Ishikawa (cell line): ENCODE measurements at regions not wholly inside any gene's neighbourhood (a gene's known extent, or its start where the extent isn't known, plus 50 kb on each side); places are given as distances from the start of the nearest gene placed in this dataset.

Experiments used
- CEBPB ChIP-seq: IDR thresholded peaks from 2 replicates; pipeline ENCODE4 v1.6.1; 2012
- CREB1 ChIP-seq: IDR thresholded peaks from 2 replicates; pipeline ENCODE4 v1.6.1; 2012; ENCODE audit warnings: low read depth
- EGR1 ChIP-seq: IDR thresholded peaks from 2 replicates; pipeline ENCODE4 v1.6.1; 2012
- EP300 ChIP-seq: IDR thresholded peaks from 2 replicates; pipeline ENCODE4 v1.6.1; 2012; ENCODE audit warnings: borderline replicate concordance
- FOXM1 ChIP-seq: IDR thresholded peaks from 2 replicates; pipeline ENCODE4 v1.6.1; 2012; ENCODE audit warnings: low read depth, borderline replicate concordance
- NFIC ChIP-seq: IDR thresholded peaks from 2 replicates; pipeline ENCODE4 v1.6.1; 2012
- RAD21 ChIP-seq: IDR thresholded peaks from 2 replicates; pipeline ENCODE4 v1.6.1; 2012; ENCODE audit warnings: low read depth
- TAF1 ChIP-seq: IDR thresholded peaks from 2 replicates; pipeline ENCODE4 v1.6.1; 2012; ENCODE audit warnings: low read depth, mild to moderate bottlenecking
- TCF12 ChIP-seq: IDR thresholded peaks from 2 replicates; pipeline ENCODE4 v1.6.1; 2012; ENCODE audit warnings: low read depth
- TEAD4 ChIP-seq: IDR thresholded peaks from 2 replicates; pipeline ENCODE4 v1.6.1; 2012
- YY1 ChIP-seq: IDR thresholded peaks from 2 replicates; pipeline ENCODE4 v1.6.1; 2012; ENCODE audit warnings: low read depth
- TF ChIP-seq, protein P1 (sequence below): IDR thresholded peaks from 2 replicates; pipeline ENCODE4 v1.6.1; 2012
- TF ChIP-seq, protein P2 (sequence below): IDR thresholded peaks from 2 replicates; pipeline ENCODE4 v1.6.1; 2012; ENCODE audit warnings: low read depth, mild to moderate bottlenecking

DNA sequence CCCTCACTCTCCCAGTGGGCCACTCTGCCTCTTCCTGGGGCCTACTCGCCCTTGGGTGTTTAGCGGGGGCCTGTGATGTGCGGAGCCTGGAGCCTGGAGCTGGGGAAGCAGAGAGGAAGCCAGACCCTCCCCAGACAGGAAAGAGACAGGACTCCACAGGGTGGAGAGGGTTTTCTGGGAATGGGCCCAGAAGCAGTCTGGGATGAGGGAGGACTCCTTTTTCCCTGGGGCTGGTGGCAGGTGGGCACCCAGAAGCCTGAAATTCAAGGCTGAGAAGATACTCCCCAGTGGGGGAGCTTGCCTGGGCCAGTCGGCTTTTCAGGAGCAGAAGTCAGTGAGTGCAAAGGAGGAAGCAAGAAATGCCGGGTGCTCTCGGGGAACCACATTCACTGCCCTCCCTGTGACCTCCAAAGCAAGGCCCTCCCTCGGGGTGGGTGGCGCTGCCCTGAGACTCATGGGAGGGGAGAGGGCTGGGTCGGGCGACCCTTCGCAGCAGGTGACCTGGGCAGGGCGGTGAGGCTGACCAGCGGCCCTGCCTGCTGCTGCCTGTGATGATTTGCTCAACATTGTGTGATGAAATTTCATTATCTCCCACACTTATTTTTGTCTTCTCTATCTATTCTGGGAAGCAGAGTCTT is 1377.4 kb downstream of the BRD1 start:
- TF ChIP-seq FOXM1 (no peak), NFIC (no peak), TAF1 (no peak), TCF12 (no peak), YY1 (no peak), TEAD4 (no peak), CREB1 (no peak), CEBPB (no peak), EP300 (no peak), EGR1 (no peak), RAD21 (no peak)
- TF ChIP-seq, protein P1, sequence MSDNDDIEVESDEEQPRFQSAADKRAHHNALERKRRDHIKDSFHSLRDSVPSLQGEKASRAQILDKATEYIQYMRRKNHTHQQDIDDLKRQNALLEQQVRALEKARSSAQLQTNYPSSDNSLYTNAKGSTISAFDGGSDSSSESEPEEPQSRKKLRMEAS = no peak
- TF ChIP-seq, protein P2, sequence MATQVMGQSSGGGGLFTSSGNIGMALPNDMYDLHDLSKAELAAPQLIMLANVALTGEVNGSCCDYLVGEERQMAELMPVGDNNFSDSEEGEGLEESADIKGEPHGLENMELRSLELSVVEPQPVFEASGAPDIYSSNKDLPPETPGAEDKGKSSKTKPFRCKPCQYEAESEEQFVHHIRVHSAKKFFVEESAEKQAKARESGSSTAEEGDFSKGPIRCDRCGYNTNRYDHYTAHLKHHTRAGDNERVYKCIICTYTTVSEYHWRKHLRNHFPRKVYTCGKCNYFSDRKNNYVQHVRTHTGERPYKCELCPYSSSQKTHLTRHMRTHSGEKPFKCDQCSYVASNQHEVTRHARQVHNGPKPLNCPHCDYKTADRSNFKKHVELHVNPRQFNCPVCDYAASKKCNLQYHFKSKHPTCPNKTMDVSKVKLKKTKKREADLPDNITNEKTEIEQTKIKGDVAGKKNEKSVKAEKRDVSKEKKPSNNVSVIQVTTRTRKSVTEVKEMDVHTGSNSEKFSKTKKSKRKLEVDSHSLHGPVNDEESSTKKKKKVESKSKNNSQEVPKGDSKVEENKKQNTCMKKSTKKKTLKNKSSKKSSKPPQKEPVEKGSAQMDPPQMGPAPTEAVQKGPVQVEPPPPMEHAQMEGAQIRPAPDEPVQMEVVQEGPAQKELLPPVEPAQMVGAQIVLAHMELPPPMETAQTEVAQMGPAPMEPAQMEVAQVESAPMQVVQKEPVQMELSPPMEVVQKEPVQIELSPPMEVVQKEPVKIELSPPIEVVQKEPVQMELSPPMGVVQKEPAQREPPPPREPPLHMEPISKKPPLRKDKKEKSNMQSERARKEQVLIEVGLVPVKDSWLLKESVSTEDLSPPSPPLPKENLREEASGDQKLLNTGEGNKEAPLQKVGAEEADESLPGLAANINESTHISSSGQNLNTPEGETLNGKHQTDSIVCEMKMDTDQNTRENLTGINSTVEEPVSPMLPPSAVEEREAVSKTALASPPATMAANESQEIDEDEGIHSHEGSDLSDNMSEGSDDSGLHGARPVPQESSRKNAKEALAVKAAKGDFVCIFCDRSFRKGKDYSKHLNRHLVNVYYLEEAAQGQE = no peak
